Activated naive CD8-positive, alpha-beta T cell treated with anti-CD3 and anti-CD28 coated beads, Interleukin-2, amount 10 ng/mL, durations not matched to agents 7 days and 5 days (primary cell): ENCODE measurements at regions not wholly inside any gene's neighbourhood (a gene's known extent, or its start where the extent isn't known, plus 50 kb on each side); places are given as distances from the start of the nearest gene placed in this dataset.

Experiments used
- ATAC-seq: fragments of 150-1000 bp; cut with Tn5 transposase; one replicate; pipeline ENCODE4 v1.10.0; 2021; ENCODE audit warnings: low read depth, moderate library complexity
- POLR2A ChIA-PET: fragments of 350-600 bp; sonication (Branson Sonifier 250); formaldehyde crosslinking; loops from one replicate; lab custom pipeline; 2021; ENCODE audit warnings: antibody characterized with exemption; lab: Charles Lee
- DNase-seq: peaks from one replicate; pipeline ENCODE4 v3.0.0; 2021
- H3K27ac Mint-ChIP-seq: one replicate; pipeline ENCODE4 v1.8.0; 2022; ENCODE audit warnings: mild to moderate bottlenecking, mixed read lengths
- H3K27me3 Mint-ChIP-seq: one replicate; pipeline ENCODE4 v1.8.0; 2022; ENCODE audit warnings: mild to moderate bottlenecking, moderate library complexity, mixed read lengths
- H3K36me3 Mint-ChIP-seq: one replicate; pipeline ENCODE4 v1.8.0; 2021; ENCODE audit warnings: mild to moderate bottlenecking, mixed read lengths
- H3K4me1 Mint-ChIP-seq: one replicate; pipeline ENCODE4 v1.8.0; 2021; ENCODE audit warnings: mixed read lengths
- H3K4me3 Mint-ChIP-seq: one replicate; pipeline ENCODE4 v1.8.0; 2022; ENCODE audit warnings: mild to moderate bottlenecking, moderate library complexity, mixed read lengths
- H3K9me3 Mint-ChIP-seq: one replicate; pipeline ENCODE4 v1.8.0; 2021; ENCODE audit warnings: mixed read lengths

GRCh38 chr4:181146051-181146450 lies 1097.2 kb upstream of the TENM3 start:
- DNase-seq (no peak), ATAC-seq (no peak)
- POLR2A ChIA-PET = no interaction called here
- Mint-ChIP-seq H3K9me3 (no peaks in the 10 kb centered on the region), H3K27me3 (no peaks in the 10 kb centered on the region), H3K4me1 (no peaks in the 10 kb centered on the region), H3K27ac (no peak overlapping the region), H3K36me3 (no peaks in the 10 kb centered on the region), H3K4me3 (no peak overlapping the region)

GRCh38 chr4:181147416-181147951 lies 1095.7 kb upstream of the TENM3 start:
- ATAC-seq (no peak), DNase-seq (no peak)
- Mint-ChIP-seq H3K4me1 (no peaks in the 10 kb centered on the region), H3K27ac (no peak overlapping the region), H3K36me3 (no peaks in the 10 kb centered on the region), H3K9me3 (no peaks in the 10 kb centered on the region), H3K4me3 (no peak overlapping the region), H3K27me3 (no peaks in the 10 kb centered on the region)
- POLR2A ChIA-PET = no interaction called here

- H3K4me1 Mint-ChIP-seq = no peaks in the 10 kb centered on the region
Measured at GRCh38 chr4:181148470-181148869, 1094.7 kb upstream of the TENM3 start.

GRCh38 chr4:181150191-181150590 lies 1093.0 kb upstream of the TENM3 start:
- H3K27ac Mint-ChIP-seq = no peak overlapping the region
- no peaks in the 10 kb centered on the region for H3K27me3 Mint-ChIP-seq
- H3K9me3 Mint-ChIP-seq = no peaks in the 10 kb centered on the region
- DNase-seq (no peak), ATAC-seq (no peak)
- POLR2A ChIA-PET = no interaction called here
- no peaks in the 10 kb centered on the region for H3K4me1 Mint-ChIP-seq
- no peaks in the 10 kb centered on the region for H3K36me3 Mint-ChIP-seq
- no peak overlapping the region for H3K4me3 Mint-ChIP-seq

More at GRCh38 chr4:181148470-181148869, 1094.7 kb upstream of the TENM3 start:
- Mint-ChIP-seq H3K27ac (no peak overlapping the region), H3K9me3 (no peaks in the 10 kb centered on the region), H3K36me3 (no peaks in the 10 kb centered on the region), H3K4me3 (no peak overlapping the region), H3K27me3 (no peaks in the 10 kb centered on the region)
- DNase-seq (no peak), ATAC-seq (no peak)
- POLR2A ChIA-PET = no interaction called here

- Mint-ChIP-seq H3K9me3 (no peaks in the 10 kb centered on the region), H3K27ac (no peak overlapping the region), H3K27me3 (no peaks in the 10 kb centered on the region), H3K36me3 (no peaks in the 10 kb centered on the region), H3K4me1 (no peaks in the 10 kb centered on the region), H3K4me3 (no peak overlapping the region)
- no peak for ATAC-seq
- POLR2A ChIA-PET = no interaction called here
- DNase-seq = no peak
Measured at GRCh38 chr4:181151856-181152255, 1091.3 kb upstream of the TENM3 start.

GRCh38 chr4:181157647-181158046 lies 1085.6 kb upstream of the TENM3 start:
- ATAC-seq (no peak), DNase-seq (no peak)
- POLR2A ChIA-PET = no interaction called here
- no peaks in the 10 kb centered on the region for H3K9me3 Mint-ChIP-seq
- H3K36me3 Mint-ChIP-seq = no peaks in the 10 kb centered on the region
- H3K4me3 Mint-ChIP-seq = no peak overlapping the region
- no peaks in the 10 kb centered on the region for H3K27me3 Mint-ChIP-seq
- no peak overlapping the region for H3K27ac Mint-ChIP-seq
- H3K4me1 Mint-ChIP-seq = no peaks in the 10 kb centered on the region

GRCh38 chr4:181158971-181159370 lies 1084.2 kb upstream of the TENM3 start:
- Mint-ChIP-seq H3K36me3 (no peaks in the 10 kb centered on the region), H3K27ac (no peak overlapping the region), H3K4me3 (no peak overlapping the region), H3K9me3 (no peaks in the 10 kb centered on the region), H3K27me3 (no peaks in the 10 kb centered on the region), H3K4me1 (no peaks in the 10 kb centered on the region)
- ATAC-seq (no peak), DNase-seq (no peak)
- POLR2A ChIA-PET = no interaction called here

GRCh38 chr4:181161669-181162068 lies 1081.5 kb upstream of the TENM3 start:
- no peaks in the 10 kb centered on the region for H3K4me1 Mint-ChIP-seq

GRCh38 chr4:181162266-181162665 lies 1080.9 kb upstream of the TENM3 start:
- no peak overlapping the region for H3K27ac Mint-ChIP-seq
- no peaks in the 10 kb centered on the region for H3K27me3 Mint-ChIP-seq
- no peak for ATAC-seq

More at GRCh38 chr4:181161669-181162068, 1081.5 kb upstream of the TENM3 start:
- H3K27me3 Mint-ChIP-seq = no peaks in the 10 kb centered on the region
- POLR2A ChIA-PET = no interaction called here
- H3K27ac Mint-ChIP-seq = no peak overlapping the region
- no peaks in the 10 kb centered on the region for H3K36me3 Mint-ChIP-seq
- H3K9me3 Mint-ChIP-seq = no peaks in the 10 kb centered on the region
- DNase-seq (no peak), ATAC-seq (no peak)
- H3K4me3 Mint-ChIP-seq = no peak overlapping the region

GRCh38 chr4:181162676-181163075 lies 1080.5 kb upstream of the TENM3 start:
- POLR2A ChIA-PET = no interaction called here
- Mint-ChIP-seq H3K27me3 (no peaks in the 10 kb centered on the region), H3K27ac (no peak overlapping the region), H3K36me3 (no peaks in the 10 kb centered on the region), H3K9me3 (no peaks in the 10 kb centered on the region), H3K4me3 (no peak overlapping the region), H3K4me1 (no peaks in the 10 kb centered on the region)
- no peak for DNase-seq
- no peak for ATAC-seq

More at GRCh38 chr4:181162266-181162665, 1080.9 kb upstream of the TENM3 start:
- Mint-ChIP-seq H3K36me3 (no peaks in the 10 kb centered on the region), H3K9me3 (no peaks in the 10 kb centered on the region), H3K4me3 (no peak overlapping the region), H3K4me1 (no peaks in the 10 kb centered on the region)
- POLR2A ChIA-PET = no interaction called here
- DNase-seq = no peak

GRCh38 chr4:181166742-181167399 lies 1076.3 kb upstream of the TENM3 start:
- DNase-seq (no peak), ATAC-seq (no peak)
- H3K4me3 Mint-ChIP-seq = no peak overlapping the region
- H3K27me3 Mint-ChIP-seq = no peaks in the 10 kb centered on the region
- no peaks in the 10 kb centered on the region for H3K36me3 Mint-ChIP-seq
- H3K9me3 Mint-ChIP-seq = no peaks in the 10 kb centered on the region
- H3K27ac Mint-ChIP-seq = no peak overlapping the region
- POLR2A ChIA-PET = no interaction called here
- H3K4me1 Mint-ChIP-seq = no peaks in the 10 kb centered on the region

GRCh38 chr4:181168011-181168805 lies 1075.0 kb upstream of the TENM3 start:
- H3K4me3 Mint-ChIP-seq = no peak overlapping the region

GRCh38 chr4:181173046-181173445 lies 1070.2 kb upstream of the TENM3 start:
- DNase-seq = no peak
- Mint-ChIP-seq H3K27me3 (no peaks in the 10 kb centered on the region), H3K36me3 (no peaks in the 10 kb centered on the region), H3K4me1 (no peaks in the 10 kb centered on the region), H3K27ac (no peak overlapping the region), H3K4me3 (no peak overlapping the region), H3K9me3 (no peaks in the 10 kb centered on the region)
- no peak for ATAC-seq
- POLR2A ChIA-PET = no interaction called here

More at GRCh38 chr4:181168011-181168805, 1075.0 kb upstream of the TENM3 start:
- ATAC-seq = no peak
- H3K27ac Mint-ChIP-seq = no peak overlapping the region
- no peak for DNase-seq
- H3K4me1 Mint-ChIP-seq = no peaks in the 10 kb centered on the region
- POLR2A ChIA-PET = no interaction called here
- H3K27me3 Mint-ChIP-seq = no peaks in the 10 kb centered on the region
- no peaks in the 10 kb centered on the region for H3K36me3 Mint-ChIP-seq
- H3K9me3 Mint-ChIP-seq = no peaks in the 10 kb centered on the region

GRCh38 chr4:181176306-181176705 lies 1066.9 kb upstream of the TENM3 start:
- ATAC-seq = no peak
- H3K9me3 Mint-ChIP-seq = no peaks in the 10 kb centered on the region
- DNase-seq = no peak
- no peak overlapping the region for H3K27ac Mint-ChIP-seq
- no peaks in the 10 kb centered on the region for H3K4me1 Mint-ChIP-seq
- H3K27me3 Mint-ChIP-seq = no peaks in the 10 kb centered on the region
- H3K4me3 Mint-ChIP-seq = no peak overlapping the region
- POLR2A ChIA-PET = no interaction called here
- H3K36me3 Mint-ChIP-seq = no peaks in the 10 kb centered on the region
